SK-N-SH treated with all-trans-retinoic acid at 6 μM for 48 hours (cell line): ENCODE measurements at regions not wholly inside any gene's neighbourhood (a gene's known extent, or its start where the extent isn't known, plus 50 kb on each side); places are given as distances from the start of the nearest gene placed in this dataset.

Source experiments
- ATAC-seq: fragments of 200-7000 bp; cut with Tn5 transposase; 3 replicates; pipeline ENCODE4 v1.9.1; 2020; ENCODE audit warnings: mild to moderate bottlenecking, moderate library complexity
- ARNTL ChIP-seq: fragments of 450-650 bp; formaldehyde crosslinking; IDR thresholded peaks from 2 replicates; pipeline ENCODE4 v1.5.0; 2020; ENCODE audit warnings: low read depth, mild to moderate bottlenecking, moderate library complexity, borderline replicate concordance
- BACH2 ChIP-seq: fragments of 250-450 bp; sonication (Bioruptor Pico); IDR thresholded peaks from 2 replicates; pipeline ENCODE4 v1.9.0; 2021; ENCODE audit warnings: mild to moderate bottlenecking, borderline replicate concordance
- CREB5 ChIP-seq: fragments of 250-450 bp; sonication (Bioruptor Pico); IDR thresholded peaks from 2 replicates; pipeline ENCODE4 v1.5.1; 2020; ENCODE audit warnings: low read depth, mild to moderate bottlenecking, moderate library complexity
- CSRNP3 ChIP-seq: fragments of 250-450 bp; sonication (Bioruptor Pico); IDR thresholded peaks from 2 replicates; pipeline ENCODE4 v1.5.1; 2021; ENCODE audit warnings: mild to moderate bottlenecking, moderate library complexity
- ESRRG ChIP-seq: fragments of 250-450 bp; sonication (Bioruptor Pico); IDR thresholded peaks from 2 replicates; pipeline ENCODE4 v1.6.1; 2021; ENCODE audit warnings: mild to moderate bottlenecking
- GLIS3 ChIP-seq: fragments of 250-450 bp; sonication (Bioruptor Pico); IDR thresholded peaks from 2 replicates; pipeline ENCODE4 v1.5.0; 2020; ENCODE audit warnings: mild to moderate bottlenecking, moderate library complexity
- ISL1 ChIP-seq: fragments of 250-450 bp; sonication (Bioruptor Pico); IDR thresholded peaks from 2 replicates; pipeline ENCODE4 v2.1.2; 2022; ENCODE audit warnings: mild to moderate bottlenecking, moderate library complexity
- OSR1 ChIP-seq: fragments of 250-450 bp; sonication (Bioruptor Pico); IDR thresholded peaks from 2 replicates; pipeline ENCODE4 v1.8.0; 2022; ENCODE audit warnings: moderate library complexity, mild to moderate bottlenecking, inconsistent platforms
- PATZ1 ChIP-seq: fragments of 250-450 bp; sonication (Bioruptor Pico); IDR thresholded peaks from 2 replicates; pipeline ENCODE4 v1.8.0; 2020; ENCODE audit warnings: mild to moderate bottlenecking, moderate library complexity, borderline replicate concordance
- POU6F1 ChIP-seq: fragments of 250-450 bp; sonication (Bioruptor Pico); IDR thresholded peaks from 2 replicates; pipeline ENCODE4 v1.8.0; 2021; ENCODE audit warnings: low read depth, mild to moderate bottlenecking, moderate library complexity, borderline replicate concordance
- PPARA ChIP-seq: fragments of 250-450 bp; sonication (Bioruptor Pico); IDR thresholded peaks from 2 replicates; pipeline ENCODE4 v1.5.0; 2020; ENCODE audit warnings: mild to moderate bottlenecking, borderline replicate concordance
- TCF4 ChIP-seq: fragments of 250-450 bp; sonication (Bioruptor Pico); IDR thresholded peaks from 2 replicates; pipeline ENCODE4 v1.8.0; 2021; ENCODE audit warnings: mild to moderate bottlenecking, moderate library complexity, borderline replicate concordance
- ZC3H10 ChIP-seq: fragments of 250-450 bp; sonication (Bioruptor Pico); IDR thresholded peaks from 2 replicates; pipeline ENCODE4 v1.5.1; 2021; ENCODE audit warnings: mild to moderate bottlenecking, moderate library complexity
- ZFP3 ChIP-seq: fragments of 250-450 bp; sonication (Bioruptor Pico); IDR thresholded peaks from 2 replicates; pipeline ENCODE4 v1.5.0; 2020; ENCODE audit warnings: mild to moderate bottlenecking, moderate library complexity
- ZFP30 ChIP-seq: fragments of 450-650 bp; formaldehyde crosslinking; IDR thresholded peaks from 2 replicates; pipeline ENCODE4 v1.5.0; 2022; ENCODE audit warnings: mild to moderate bottlenecking, moderate library complexity
- ZNF565 ChIP-seq: fragments of 450-650 bp; formaldehyde crosslinking; conservative IDR thresholded peaks from 2 replicates; pipeline ENCODE4 v1.5.0; 2020; ENCODE audit warnings: low read depth, mild to moderate bottlenecking, moderate library complexity
- ZNF70 ChIP-seq: fragments of 450-650 bp; formaldehyde crosslinking; IDR thresholded peaks from 2 replicates; pipeline ENCODE4 v1.5.0; 2020; ENCODE audit warnings: mild to moderate bottlenecking, moderate library complexity
- ZNF8 ChIP-seq: fragments of 450-650 bp; formaldehyde crosslinking; IDR thresholded peaks from 2 replicates; pipeline ENCODE4 v1.5.0; 2020; ENCODE audit warnings: mild to moderate bottlenecking, moderate library complexity

DNA sequence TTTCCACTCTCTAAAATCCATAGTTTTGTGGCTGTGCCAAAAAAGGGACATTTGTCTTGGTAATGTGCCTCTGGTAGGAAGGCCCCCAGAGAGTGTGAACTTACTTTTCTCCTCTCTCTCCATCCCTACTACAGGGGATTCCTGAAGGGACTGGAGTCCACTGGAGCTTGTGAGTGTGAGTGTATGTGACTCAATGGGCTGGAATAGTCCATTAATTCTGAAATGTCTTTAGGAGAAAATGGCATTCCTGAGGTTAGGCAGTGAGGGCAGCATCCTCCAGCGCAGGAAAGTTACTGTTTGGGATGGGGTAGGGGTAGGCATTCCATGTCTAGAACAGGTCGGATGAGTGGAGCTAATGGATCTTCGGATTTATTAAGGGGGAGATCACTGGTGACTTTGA, 59.8 kb upstream of the CACNA2D3 start:
- no peak for TF ChIP-seq CREB5
- no peak for TF ChIP-seq BACH2 (CRISPR knock-in tag)
- no peak for TF ChIP-seq ESRRG
- no peak for TF ChIP-seq POU6F1 (CRISPR knock-in tag)
- no peak for TF ChIP-seq ZFP3 (CRISPR knock-in tag)
- no peak for TF ChIP-seq ZNF8 (CRISPR knock-in tag)
- TF ChIP-seq PATZ1: no peak
- TF ChIP-seq ZNF70: no peak
- no peak for ATAC-seq

DNA sequence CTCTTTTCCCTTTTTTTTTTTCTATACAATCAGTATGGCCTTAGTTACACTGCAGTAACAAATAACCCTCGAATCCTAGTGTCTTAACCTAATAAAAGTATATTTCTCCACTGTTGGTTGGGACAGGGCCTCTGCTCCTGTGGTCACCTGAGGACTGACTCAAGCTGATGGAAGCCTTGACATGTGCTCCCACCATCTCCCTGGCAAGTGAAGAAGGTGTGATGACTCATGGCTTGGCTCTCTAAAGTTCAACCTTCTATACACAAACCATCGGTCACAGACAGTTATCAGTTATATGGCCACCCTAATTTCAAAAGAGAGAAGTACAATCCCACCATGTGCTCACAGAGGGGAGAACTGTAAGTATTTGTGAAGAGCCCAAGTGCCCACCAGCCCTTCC, 65.8 kb upstream of the CACNA2D3 start:
- no peak for TF ChIP-seq ZNF565 (CRISPR knock-in tag)
- no peak for TF ChIP-seq ISL1 (CRISPR knock-in tag)
- no peak for TF ChIP-seq PPARA
- TF ChIP-seq, all 23 proteins: peak for 0
- ATAC-seq: no peak

DNA sequence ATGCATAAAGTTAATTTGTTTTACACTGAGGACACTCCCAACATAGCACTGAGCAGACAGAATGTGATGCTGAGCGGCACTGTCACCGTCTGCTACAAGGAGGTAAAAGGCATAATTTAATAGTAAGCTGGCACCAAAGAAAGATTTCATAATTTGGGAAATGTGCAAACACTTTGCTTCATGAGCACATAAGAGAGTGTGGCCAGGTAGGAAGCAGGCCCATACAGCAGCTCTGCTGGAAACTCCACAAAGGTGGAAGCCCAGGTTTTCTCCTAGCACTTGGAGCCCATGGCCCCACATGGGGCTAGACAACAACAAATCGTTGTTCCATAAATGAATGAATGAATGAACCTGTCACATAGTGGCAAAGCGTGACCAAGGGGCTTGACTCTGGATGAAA, 68.5 kb upstream of the CACNA2D3 start:
- TF ChIP-seq TCF4 (CRISPR knock-in tag) (no peak), POU6F1 (CRISPR knock-in tag) (no peak), ZNF565 (CRISPR knock-in tag) (no peak), ISL1 (CRISPR knock-in tag) (no peak), OSR1 (no peak), CSRNP3 (no peak), ZNF8 (CRISPR knock-in tag) (no peak), ZNF70 (no peak), PPARA (no peak)
- no peak for ATAC-seq

- ATAC-seq: no peak
- no peak for TF ChIP-seq ZFP30 (CRISPR knock-in tag)
- TF ChIP-seq ESRRG: no peak
- TF ChIP-seq ISL1 (CRISPR knock-in tag): no peak
- TF ChIP-seq GLIS3 (CRISPR knock-in tag): no peak
- no peak for TF ChIP-seq PPARA
- TF ChIP-seq TCF4 (CRISPR knock-in tag): no peak
- TF ChIP-seq ZNF70: no peak
- no peak for TF ChIP-seq ZNF565 (CRISPR knock-in tag)
- TF ChIP-seq ARNTL: no peak
- no peak for TF ChIP-seq ZC3H10 (CRISPR knock-in tag)
- TF ChIP-seq, all 23 proteins: peak for 0
These were observed 69.1 kb upstream of the CACNA2D3 start for GRCh38 chr3:54053211-54053610.

DNA sequence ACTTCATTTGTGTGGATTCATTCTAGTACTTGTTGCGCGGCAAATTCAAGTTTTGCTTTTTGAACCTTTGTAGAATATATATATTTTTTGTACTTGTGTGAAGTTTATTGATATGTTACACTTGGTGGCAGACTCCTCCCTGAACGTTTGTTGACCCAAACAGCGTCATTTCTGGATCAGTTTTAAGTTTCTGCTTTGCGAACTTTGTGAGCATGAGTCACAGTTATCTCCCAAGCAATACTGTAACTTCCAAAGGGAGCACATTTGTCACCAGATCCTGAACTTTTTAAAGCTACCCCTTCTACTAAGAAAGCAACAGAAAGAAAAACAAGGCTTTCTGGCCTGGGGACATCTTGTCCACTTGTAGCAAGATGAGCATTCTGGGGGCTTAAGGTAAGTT, 74.8 kb upstream of the CACNA2D3 start:
- no peak for TF ChIP-seq BACH2 (CRISPR knock-in tag)
- TF ChIP-seq ISL1 (CRISPR knock-in tag): no peak
- TF ChIP-seq GLIS3 (CRISPR knock-in tag): no peak
- no peak for ATAC-seq
